GM23248 (cell line): ENCODE measurements at regions not wholly inside any gene's neighbourhood (a gene's known extent, or its start where the extent isn't known, plus 50 kb on each side); places are given as distances from the start of the nearest gene placed in this dataset.

Experiments used
- DNase-seq: peaks from one replicate; pipeline ENCODE4 v3.0.0-alpha.2; 2015
- H2AFZ ChIP-seq: fragments of 200-600 bp; sonication (generic); 2 replicates; pipeline ENCODE4 v1.6.1; 2016; ENCODE audit warnings: antibody characterized with exemption
- H3F3A ChIP-seq: fragments of 200-600 bp; sonication (generic); 2 replicates; pipeline ENCODE4 v1.6.1; 2016; ENCODE audit warnings: mild to moderate bottlenecking, antibody characterized with exemption, mixed run types; ENCODE audit not compliant: insufficient read depth
- H3K27ac ChIP-seq: fragments of 200-600 bp; sonication (generic); 2 replicates; pipeline ENCODE4 v1.5.1; 2016; ENCODE audit warnings: mild to moderate bottlenecking
- H3K27me3 ChIP-seq: fragments of 200-600 bp; sonication (generic); replicated peaks from 2 replicates; pipeline ENCODE4 v1.6.1; 2016; ENCODE audit warnings: mild to moderate bottlenecking; ENCODE audit not compliant: insufficient read depth
- H3K36me3 ChIP-seq: fragments of 200-600 bp; sonication (generic); 2 replicates; pipeline ENCODE4 v1.6.1; 2016; ENCODE audit warnings: low read depth, mild to moderate bottlenecking
- H3K4me1 ChIP-seq: fragments of 200-600 bp; sonication (generic); 2 replicates; pipeline ENCODE4 v1.6.1; 2016; ENCODE audit warnings: mild to moderate bottlenecking; ENCODE audit not compliant: insufficient read depth
- H3K4me2 ChIP-seq: fragments of 200-600 bp; sonication (generic); one replicate; pipeline ENCODE4 v1.6.1; 2016; ENCODE audit warnings: mild to moderate bottlenecking; ENCODE audit not compliant: unreplicated experiment
- H3K4me3 ChIP-seq: fragments of 200-600 bp; sonication (generic); 2 replicates; pipeline ENCODE4 v1.5.1; 2016; ENCODE audit warnings: mild to moderate bottlenecking
- H3K79me2 ChIP-seq: fragments of 200-600 bp; sonication (generic); 2 replicates; pipeline ENCODE4 v1.6.1; 2016; ENCODE audit warnings: mild to moderate bottlenecking; ENCODE audit not compliant: insufficient read depth
- H3K9ac ChIP-seq: fragments of 200-600 bp; sonication (generic); 2 replicates; pipeline ENCODE4 v1.6.1; 2016; ENCODE audit warnings: mild to moderate bottlenecking
- H3K9me2 ChIP-seq: fragments of 200-600 bp; sonication (generic); 2 replicates; pipeline ENCODE4 v1.6.1; 2016; ENCODE audit warnings: mixed run types, mild to moderate bottlenecking, moderate library complexity; ENCODE audit not compliant: insufficient read depth
- H3K9me3 ChIP-seq: fragments of 200-600 bp; sonication (generic); one replicate; pipeline ENCODE4 v1.6.1; 2017; ENCODE audit warnings: low read depth
- H4K20me1 ChIP-seq: fragments of 200-600 bp; sonication (generic); 2 replicates; pipeline ENCODE4 v1.6.0; 2016; ENCODE audit not compliant: insufficient read depth
- EZH2 ChIP-seq: fragments of 200-600 bp; sonication (generic); IDR thresholded peaks from 2 replicates; pipeline ENCODE4 v1.6.1; 2018; ENCODE audit warnings: antibody characterized with exemption, mild to moderate bottlenecking; ENCODE audit not compliant: insufficient read depth, poor library complexity, severe bottlenecking
- EZH2phosphoT487 ChIP-seq: fragments of 200-600 bp; sonication (generic); IDR thresholded peaks from 2 replicates; pipeline ENCODE4 v1.6.1; 2018; ENCODE audit warnings: antibody characterized with exemption, moderate library complexity, mild to moderate bottlenecking, low read depth; ENCODE audit not compliant: insufficient read depth
- WGBS, 2 experiments: methylation state at CpG; one replicate each; pipeline ENCODE4 v1.1.6; 2015 to 2017; ENCODE audit warnings: low lambda C conversion rate in 2 of 2, low coverage in 1 of 2; ENCODE audit errors: missing lambda C conversion rate in 2 of 2; 5-methylcytosine and 5-hydroxymethylcytosine counted together
- in situ Hi-C: fragments of 300-500 bp; cut with MboI; formaldehyde crosslinking; loops from 2 replicates; pipeline ENCODE4 v1.15.0; 2020

GRCh38 chr12:41737423-41737822 lies 407.3 kb downstream of the GXYLT1 start:
- H3K4me2 ChIP-seq, result no peak overlapping the region
- H3K79me2 ChIP-seq, result no peaks in the 10 kb centered on the region
- 16 to 17% methylated on average over 3 of the region's 3 CpGs for WGBS, 2 experiments
- no peak for DNase-seq
- no peak overlapping the region for H3K27ac ChIP-seq
- no peak overlapping the region for H3K9ac ChIP-seq
- H3K4me3 ChIP-seq, result no peak overlapping the region
- H4K20me1 ChIP-seq, result no peaks in the 10 kb centered on the region
- H3K9me3 ChIP-seq, result no peaks in the 10 kb centered on the region
- TF ChIP-seq EZH2 (no peak), EZH2phosphoT487 (no peak)
- H2AFZ ChIP-seq, result no peak overlapping the region
- H3K4me1 ChIP-seq, result no peaks in the 10 kb centered on the region
- no peaks in the 10 kb centered on the region for H3K27me3 ChIP-seq
- H3K9me2 ChIP-seq, result no peaks in the 10 kb centered on the region
- in situ Hi-C loops, result no loop called here
- H3K36me3 ChIP-seq, result no peaks in the 10 kb centered on the region
- no peaks in the 10 kb centered on the region for H3F3A ChIP-seq

- Histone ChIP-seq H3K4me3 (no peak overlapping the region), H3K27ac (no peak overlapping the region), H3K9me3 (no peaks in the 10 kb centered on the region), H3K79me2 (no peaks in the 10 kb centered on the region), H3K9me2 (no peaks in the 10 kb centered on the region), H3K9ac (no peak overlapping the region), H3K4me2 (no peak overlapping the region), H3K36me3 (no peaks in the 10 kb centered on the region), H2AFZ (no peak overlapping the region), H4K20me1 (no peaks in the 10 kb centered on the region), H3K4me1 (no peaks in the 10 kb centered on the region), H3F3A (no peaks in the 10 kb centered on the region), H3K27me3 (no peaks in the 10 kb centered on the region)
- in situ Hi-C loops, result no loop called here
- DNase-seq, result no peak
- TF ChIP-seq EZH2, result no peak
- TF ChIP-seq EZH2phosphoT487, result no peak
- 2 to 5% methylated on average over 1 of the region's 1 CpG for WGBS, 2 experiments
Measured at GRCh38 chr12:41736436-41736835, 408.2 kb downstream of the GXYLT1 start.

- no peak for DNase-seq
- TF ChIP-seq EZH2, result no peak
- Histone ChIP-seq H3F3A (no peaks in the 10 kb centered on the region), H3K9me2 (no peaks in the 10 kb centered on the region), H3K9ac (no peak overlapping the region), H4K20me1 (no peaks in the 10 kb centered on the region), H2AFZ (no peak overlapping the region), H3K36me3 (no peaks in the 10 kb centered on the region), H3K9me3 (no peaks in the 10 kb centered on the region), H3K79me2 (no peaks in the 10 kb centered on the region), H3K27ac (no peak overlapping the region), H3K4me2 (no peak overlapping the region), H3K4me1 (no peaks in the 10 kb centered on the region), H3K27me3 (no peaks in the 10 kb centered on the region), H3K4me3 (no peak overlapping the region)
- WGBS, 2 experiments, result 48 to 57% methylated on average over 1 of the region's 1 CpG
- in situ Hi-C loops, result no loop called here
Measured at GRCh38 chr12:41731691-41732090, 413.0 kb downstream of the GXYLT1 start.

GRCh38 chr12:41731061-41731460 lies 413.6 kb downstream of the GXYLT1 start:
- no peak for DNase-seq
- no peaks in the 10 kb centered on the region for H3K79me2 ChIP-seq
- in situ Hi-C loops, result no loop called here
- H2AFZ ChIP-seq, result no peak overlapping the region
- no peak overlapping the region for H3K9ac ChIP-seq
- H3K9me2 ChIP-seq, result no peaks in the 10 kb centered on the region
- H3K9me3 ChIP-seq, result no peaks in the 10 kb centered on the region
- no peaks in the 10 kb centered on the region for H3F3A ChIP-seq
- no peaks in the 10 kb centered on the region for H3K36me3 ChIP-seq
- no peaks in the 10 kb centered on the region for H3K4me1 ChIP-seq
- 62 to 72% methylated on average over 2 of the region's 2 CpGs for WGBS, 2 experiments
- H4K20me1 ChIP-seq, result no peaks in the 10 kb centered on the region
- H3K27ac ChIP-seq, result no peak overlapping the region
- no peak overlapping the region for H3K4me2 ChIP-seq
- no peaks in the 10 kb centered on the region for H3K27me3 ChIP-seq
- no peak overlapping the region for H3K4me3 ChIP-seq
- TF ChIP-seq EZH2, result no peak
- no peak for TF ChIP-seq EZH2phosphoT487

- no peaks in the 10 kb centered on the region for H3K79me2 ChIP-seq
- H3K36me3 ChIP-seq, result no peaks in the 10 kb centered on the region
- no peaks in the 10 kb centered on the region for H3K27me3 ChIP-seq
- H2AFZ ChIP-seq, result no peak overlapping the region
- no peak overlapping the region for H3K4me3 ChIP-seq
- no peak overlapping the region for H3K9ac ChIP-seq
- 69% methylated on average over 2 of the region's 2 CpGs for WGBS, 2 experiments
- no peak overlapping the region for H3K4me2 ChIP-seq
- H3K9me3 ChIP-seq, result no peaks in the 10 kb centered on the region
- no peak for DNase-seq
- TF ChIP-seq EZH2phosphoT487 (no peak), EZH2 (no peak)
- no peaks in the 10 kb centered on the region for H3F3A ChIP-seq
- H3K27ac ChIP-seq, result no peak overlapping the region
- no peaks in the 10 kb centered on the region for H4K20me1 ChIP-seq
- H3K9me2 ChIP-seq, result no peaks in the 10 kb centered on the region
- no peaks in the 10 kb centered on the region for H3K4me1 ChIP-seq
- in situ Hi-C loops, result no loop called here
Measured at GRCh38 chr12:41724216-41724615, 420.5 kb downstream of the GXYLT1 start.
